ENCODE measurements at regions not wholly inside any gene's neighbourhood (a gene's known extent, or its start where the extent isn't known, plus 50 kb on each side); places are given as distances from the start of the nearest gene placed in this dataset.
"Not testable (repeated sequence)": the region's sequence is repeated elsewhere in the genome, so short reads cannot be mapped to it uniquely, and the experiment has no call there.

GRCh38 chr7:77484785-77485184 is 52.3 kb upstream of the PTPN12 start:
- DNase-seq (ENCODE audit: low spot score in 2 of 2) (no peak), FAIRE-seq (no peak)

GRCh38 chr7:77482015-77482414 is 55.1 kb upstream of the PTPN12 start:
- DNase-seq (ENCODE audit: low spot score in 2 of 2) (no peak), FAIRE-seq (no peak)

- no peak for FAIRE-seq
Measured at GRCh38 chr7:77481615-77482014, 55.5 kb upstream of the PTPN12 start.

GRCh38 chr7:77480102-77480627 is 56.9 kb upstream of the PTPN12 start:
- not testable (repeated sequence) for FAIRE-seq; DNase-seq (ENCODE audit: low spot score in 2 of 2)

More at GRCh38 chr7:77481615-77482014, 55.5 kb upstream of the PTPN12 start:
- DNase-seq (ENCODE audit: low spot score in 2 of 2), result no peak

- FAIRE-seq (no peak), DNase-seq (ENCODE audit: low spot score in 2 of 2) (no peak)
Measured at GRCh38 chr7:77479536-77480088, 57.5 kb upstream of the PTPN12 start.

GRCh38 chr7:77476871-77477270 is 60.2 kb upstream of the PTPN12 start:
- no peak for DNase-seq (ENCODE audit: low spot score in 2 of 2)
- no peak for FAIRE-seq

GRCh38 chr7:77475181-77475580 is 59.0 kb upstream of the GSAP start:
- no peak for DNase-seq (ENCODE audit: low spot score in 2 of 2)
- no peak for FAIRE-seq

- no peak for FAIRE-seq
Measured at GRCh38 chr7:77474756-77475155, 58.6 kb upstream of the GSAP start.

GRCh38 chr7:77473229-77474005 is 57.3 kb upstream of the GSAP start:
- DNase-seq (ENCODE audit: low spot score in 2 of 2), result no peak
- FAIRE-seq, result no peak

More at GRCh38 chr7:77474756-77475155, 58.6 kb upstream of the GSAP start:
- no peak for DNase-seq (ENCODE audit: low spot score in 2 of 2)

GRCh38 chr7:77469927-77470326 is 53.8 kb upstream of the GSAP start:
- no peak for DNase-seq (ENCODE audit: low spot score in 2 of 2)
- FAIRE-seq, result no peak

- DNase-seq (ENCODE audit: low spot score in 2 of 2) (peak in 1 of 2 donors; percentile 18), FAIRE-seq (no peak)
Measured at GRCh38 chr7:77467408-77467807, 51.3 kb upstream of the GSAP start.

GRCh38 chr7:77466450-77466849 is 50.3 kb upstream of the GSAP start:
- DNase-seq (ENCODE audit: low spot score in 2 of 2) (no peak), FAIRE-seq (no peak)
